RWPE1 (cell line): ENCODE measurements at regions not wholly inside any gene's neighbourhood (a gene's known extent, or its start where the extent isn't known, plus 50 kb on each side); places are given as distances from the start of the nearest gene placed in this dataset.
"Not testable (repeated sequence)": the region's sequence is repeated elsewhere in the genome, so short reads cannot be mapped to it uniquely, and the experiment has no call there.

Experiments used
- CTCF ChIA-PET: fragments of 350-600 bp; sonication (Branson Sonifier 250); formaldehyde crosslinking; extraction: SDS; loops from one replicate; lab custom pipeline; 2021; lab: Yijun Ruan, JAX
- POLR2A ChIA-PET: fragments of 400-600 bp; formaldehyde crosslinking; extraction: SDS; loops from one replicate; lab custom pipeline; 2020; ENCODE audit warnings: antibody characterized with exemption; ENCODE audit not compliant: low non-redundant PET; lab: Yijun Ruan, JAX
- DNase-seq: peaks from one replicate; pipeline ENCODE4 v3.0.0; 2012; ENCODE audit warnings: low spot score
- H3K27ac ChIP-seq: fragments of 450-650 bp; 2 replicates; pipeline ENCODE4 v1.5.1; 2017

- H3K27ac ChIP-seq, CTCF ChIA-PET, POLR2A ChIA-PET, DNase-seq: not testable (repeated sequence)
Measured at GRCh38 chr15:20265710-20266109, 275.9 kb downstream of the GOLGA6L6 start.

- POLR2A ChIA-PET, DNase-seq, H3K27ac ChIP-seq, CTCF ChIA-PET: not testable (repeated sequence)
Measured at GRCh38 chr15:20261321-20262280, 280.0 kb downstream of the GOLGA6L6 start.

GRCh38 chr15:20260650-20261049, 280.9 kb downstream of the GOLGA6L6 start:
- H3K27ac ChIP-seq, DNase-seq, POLR2A ChIA-PET, CTCF ChIA-PET: not testable (repeated sequence)

- CTCF ChIA-PET, H3K27ac ChIP-seq, POLR2A ChIA-PET, DNase-seq: not testable (repeated sequence)
Measured at GRCh38 chr15:20259559-20260190, 281.9 kb downstream of the GOLGA6L6 start.

GRCh38 chr15:20256394-20256793, 285.2 kb downstream of the GOLGA6L6 start:
- H3K27ac ChIP-seq, POLR2A ChIA-PET, DNase-seq, CTCF ChIA-PET: not testable (repeated sequence)

- CTCF ChIA-PET, DNase-seq, H3K27ac ChIP-seq, POLR2A ChIA-PET: not testable (repeated sequence)
Measured at GRCh38 chr15:20255641-20256040, 286.0 kb downstream of the GOLGA6L6 start.

GRCh38 chr15:20253047-20253615, 288.5 kb downstream of the GOLGA6L6 start:
- POLR2A ChIA-PET, H3K27ac ChIP-seq, CTCF ChIA-PET, DNase-seq: not testable (repeated sequence)

- CTCF ChIA-PET, H3K27ac ChIP-seq, POLR2A ChIA-PET, DNase-seq: not testable (repeated sequence)
Measured at GRCh38 chr15:20252040-20252439, 289.6 kb downstream of the GOLGA6L6 start.

- CTCF ChIA-PET, POLR2A ChIA-PET, H3K27ac ChIP-seq, DNase-seq: not testable (repeated sequence)
Measured at GRCh38 chr15:20251214-20252005, 290.2 kb downstream of the GOLGA6L6 start.

GRCh38 chr15:20250206-20250605, 291.4 kb downstream of the GOLGA6L6 start:
- DNase-seq, H3K27ac ChIP-seq, CTCF ChIA-PET, POLR2A ChIA-PET: not testable (repeated sequence)

- POLR2A ChIA-PET, CTCF ChIA-PET: not testable (repeated sequence)
Measured at GRCh38 chr15:20249677-20249970, 292.0 kb downstream of the GOLGA6L6 start.

GRCh38 chr15:20248434-20248833, 293.2 kb downstream of the GOLGA6L6 start:
- CTCF ChIA-PET, POLR2A ChIA-PET, H3K27ac ChIP-seq, DNase-seq: not testable (repeated sequence)

More at GRCh38 chr15:20249677-20249970, 292.0 kb downstream of the GOLGA6L6 start:
- DNase-seq, H3K27ac ChIP-seq: not testable (repeated sequence)

- DNase-seq, H3K27ac ChIP-seq, POLR2A ChIA-PET: not testable (repeated sequence)
- CTCF ChIA-PET: interaction anchor here (0.6 kb wide), 1 partner anchor 12 kb away, joined by 3 read pairs; no protein-coding TSS in a partner anchor
Measured at GRCh38 chr15:20247137-20247536, 294.5 kb downstream of the GOLGA6L6 start.

GRCh38 chr15:20246624-20247023, 295.0 kb downstream of the GOLGA6L6 start:
- H3K27ac ChIP-seq, DNase-seq, POLR2A ChIA-PET: not testable (repeated sequence)
- CTCF ChIA-PET: interaction anchor here (0.6 kb wide), 1 partner anchor 12 kb away, joined by 3 read pairs; no protein-coding TSS in a partner anchor

- CTCF ChIA-PET, DNase-seq, H3K27ac ChIP-seq, POLR2A ChIA-PET: not testable (repeated sequence)
Measured at GRCh38 chr15:20245856-20246255, 295.7 kb downstream of the GOLGA6L6 start.

GRCh38 chr15:20244792-20245191, 296.8 kb downstream of the GOLGA6L6 start:
- DNase-seq, H3K27ac ChIP-seq, CTCF ChIA-PET, POLR2A ChIA-PET: not testable (repeated sequence)
